GM19463 (cell line): ENCODE measurements at regions not wholly inside any gene's neighbourhood (a gene's known extent, or its start where the extent isn't known, plus 50 kb on each side); places are given as distances from the start of the nearest gene placed in this dataset.
"Not testable (repeated sequence)": the region's sequence is repeated elsewhere in the genome, so short reads cannot be mapped to it uniquely, and the experiment has no call there.

Experiments used
- ATAC-seq: cut with Tn5 transposase; IDR thresholded peaks from one replicate; pipeline ENCODE4 v1.9.1; 2021; ENCODE audit warnings: mild to moderate bottlenecking, moderate library complexity; ENCODE audit not compliant: unreplicated experiment

DNA sequence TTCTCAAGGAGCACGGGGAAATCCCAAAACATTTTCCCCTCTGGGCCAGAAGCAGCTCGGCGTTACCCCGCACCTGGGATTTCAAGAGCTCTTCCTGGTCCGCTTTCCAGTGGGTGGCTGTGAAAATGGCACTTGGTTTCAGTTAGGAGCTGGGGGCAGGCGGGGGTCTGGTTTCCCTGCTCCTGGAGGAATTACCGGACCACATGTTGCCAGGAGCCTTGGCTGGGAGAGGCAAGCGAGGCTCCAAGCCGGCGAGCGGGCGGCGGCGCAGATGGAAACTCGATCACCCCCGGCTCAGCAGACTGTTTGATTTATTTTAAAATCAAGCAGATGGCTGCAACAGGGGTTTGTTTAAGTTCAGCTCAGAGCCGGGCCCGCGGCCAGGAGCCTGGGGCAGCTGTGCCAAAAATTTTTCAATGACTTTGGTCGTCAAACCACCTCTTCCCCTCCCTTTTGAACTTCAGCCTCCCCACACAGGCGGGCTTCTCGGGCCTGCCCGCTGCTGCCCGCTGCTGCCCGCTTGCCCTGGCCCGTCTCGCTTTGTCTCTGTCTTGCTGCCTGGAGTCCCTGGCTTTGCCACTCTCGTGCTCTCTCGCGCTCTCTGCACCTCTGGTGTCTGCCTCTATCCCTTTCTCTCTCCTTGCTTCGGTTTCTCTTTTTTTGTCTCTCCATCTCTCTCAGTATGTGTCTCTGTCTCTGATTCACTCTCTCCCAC, 108.0 kb upstream of the CIBAR2 start:
- ATAC-seq, result no peak

DNA sequence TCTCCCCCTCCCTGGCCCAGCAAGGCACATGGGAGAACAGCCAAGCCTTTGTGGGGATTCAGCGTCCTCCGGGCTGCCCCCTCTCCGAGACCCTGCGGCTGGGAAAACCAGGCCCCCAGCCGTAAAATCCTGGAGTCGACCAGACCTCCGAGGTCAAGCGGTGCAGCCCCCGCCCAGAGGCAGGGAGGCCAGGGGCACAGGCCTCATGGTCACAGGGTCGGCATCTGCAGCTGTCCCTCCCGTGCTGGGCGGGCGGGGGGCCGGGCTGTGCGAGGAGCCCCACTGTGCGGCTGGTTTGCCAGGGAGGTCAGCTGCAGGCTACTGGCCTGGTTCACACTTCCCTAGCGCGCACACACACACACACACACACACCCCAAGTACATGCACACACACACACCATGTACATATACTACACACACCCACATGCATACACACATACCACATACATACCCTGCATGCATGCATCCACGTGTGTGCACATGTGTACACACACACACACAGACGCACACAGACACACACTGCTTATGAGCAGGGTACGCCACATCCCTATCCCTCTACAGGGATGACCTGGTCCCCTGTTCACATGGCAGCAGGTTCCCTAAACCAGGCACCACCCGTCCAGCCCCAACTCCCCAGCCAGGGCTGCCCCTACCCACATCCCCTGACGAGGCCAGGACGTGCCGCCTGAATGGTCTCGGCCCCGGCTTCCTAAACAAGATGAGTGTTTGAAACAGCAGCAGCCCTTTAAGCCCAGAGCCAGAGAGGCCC, 108.9 kb upstream of the CIBAR2 start:
- no peak for ATAC-seq

DNA sequence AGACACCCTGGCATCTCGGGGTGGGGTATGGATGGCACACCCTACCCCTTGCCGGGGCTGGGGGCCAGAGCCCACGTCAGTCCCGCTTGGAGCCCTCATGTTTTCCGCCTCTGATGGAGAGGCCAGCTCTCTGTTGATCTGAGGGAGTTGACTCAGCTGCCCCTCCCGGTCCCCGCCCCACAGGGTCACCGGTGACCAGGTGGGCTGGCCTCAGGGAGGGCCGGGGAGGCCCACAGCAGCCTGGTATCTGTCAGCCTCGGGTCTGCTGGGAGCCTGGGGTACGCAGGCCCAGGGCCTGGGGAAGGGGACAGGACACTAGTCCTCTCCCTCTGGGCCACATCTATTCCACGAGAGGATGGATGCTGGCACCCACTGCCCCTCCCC, 109.5 kb upstream of the CIBAR2 start:
- no peak for ATAC-seq

DNA sequence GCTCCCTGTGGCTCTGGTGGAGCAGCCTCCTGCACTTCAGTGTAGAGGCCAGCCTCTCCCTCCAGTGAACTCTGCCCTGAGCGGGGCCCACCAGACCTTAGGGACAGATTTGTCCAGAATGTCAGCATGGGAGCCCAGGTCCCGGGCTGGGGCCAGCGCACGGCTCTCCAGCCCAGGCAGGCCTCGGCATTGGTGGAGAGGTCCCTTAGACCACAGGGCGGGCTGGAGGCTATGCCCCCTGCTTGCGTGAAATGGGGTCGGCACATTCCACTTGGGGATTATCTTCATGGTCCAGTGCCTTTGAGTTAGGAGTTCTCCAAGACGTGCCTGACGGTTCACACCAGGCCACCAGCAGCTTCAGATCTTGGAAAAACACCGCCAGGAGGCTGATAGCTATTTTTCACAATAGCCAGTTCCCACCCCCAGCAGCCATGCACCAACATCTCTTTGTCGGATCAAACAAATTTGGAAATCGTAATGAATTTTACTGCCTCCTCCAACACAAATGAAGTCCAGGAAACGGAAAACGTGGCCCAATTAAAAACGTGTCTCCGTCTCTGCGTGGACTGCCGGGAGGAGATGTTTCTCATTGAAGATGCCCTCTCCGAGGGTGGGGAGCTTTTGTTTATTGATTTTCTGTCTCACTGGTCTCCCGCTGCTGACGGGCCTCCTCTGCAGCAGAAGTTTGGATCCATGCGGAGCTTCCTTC, 110.0 kb upstream of the CIBAR2 start:
- no peak for ATAC-seq

DNA sequence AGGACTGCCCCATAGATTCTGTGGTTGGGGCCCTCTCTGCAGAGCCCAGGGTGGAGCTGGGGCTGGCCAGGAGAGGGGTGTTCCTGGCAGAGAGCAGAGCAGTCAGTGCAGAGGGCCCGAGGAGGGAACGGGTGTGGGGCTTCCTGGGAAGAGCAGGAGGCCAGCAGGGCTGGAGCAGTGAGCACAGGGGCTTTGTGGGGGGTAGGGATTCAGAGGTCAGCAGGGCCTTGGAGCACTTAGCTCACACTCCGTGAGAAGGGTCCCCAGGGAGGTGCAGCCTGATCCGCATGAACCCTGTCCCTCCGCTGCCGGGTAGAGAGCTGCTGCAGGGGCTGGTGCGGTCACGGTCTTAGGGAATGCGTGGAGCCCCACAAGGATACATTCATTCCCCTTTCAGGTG, 113.0 kb upstream of the CIBAR2 start:
- no peak for ATAC-seq

DNA sequence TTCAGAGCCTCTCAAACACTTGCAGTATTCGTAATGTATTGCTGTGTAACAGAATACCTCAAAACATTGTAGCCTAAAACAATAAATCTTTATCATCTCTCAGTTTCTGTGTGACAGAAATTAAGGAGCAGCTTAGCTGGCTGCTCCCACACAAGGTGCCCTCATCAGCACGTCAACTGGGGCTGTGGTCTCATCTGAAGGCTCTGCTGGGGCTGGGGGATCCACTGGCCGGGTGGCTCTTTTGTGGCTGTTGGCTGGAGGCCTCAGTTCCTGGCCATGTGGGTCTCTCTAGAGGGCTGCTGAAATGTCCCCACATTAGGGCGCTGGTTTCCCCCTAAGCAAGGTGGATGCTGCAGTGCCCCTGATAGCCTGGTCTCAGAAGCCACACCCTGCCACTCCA, 113.4 kb upstream of the CIBAR2 start:
- no peak for ATAC-seq

DNA sequence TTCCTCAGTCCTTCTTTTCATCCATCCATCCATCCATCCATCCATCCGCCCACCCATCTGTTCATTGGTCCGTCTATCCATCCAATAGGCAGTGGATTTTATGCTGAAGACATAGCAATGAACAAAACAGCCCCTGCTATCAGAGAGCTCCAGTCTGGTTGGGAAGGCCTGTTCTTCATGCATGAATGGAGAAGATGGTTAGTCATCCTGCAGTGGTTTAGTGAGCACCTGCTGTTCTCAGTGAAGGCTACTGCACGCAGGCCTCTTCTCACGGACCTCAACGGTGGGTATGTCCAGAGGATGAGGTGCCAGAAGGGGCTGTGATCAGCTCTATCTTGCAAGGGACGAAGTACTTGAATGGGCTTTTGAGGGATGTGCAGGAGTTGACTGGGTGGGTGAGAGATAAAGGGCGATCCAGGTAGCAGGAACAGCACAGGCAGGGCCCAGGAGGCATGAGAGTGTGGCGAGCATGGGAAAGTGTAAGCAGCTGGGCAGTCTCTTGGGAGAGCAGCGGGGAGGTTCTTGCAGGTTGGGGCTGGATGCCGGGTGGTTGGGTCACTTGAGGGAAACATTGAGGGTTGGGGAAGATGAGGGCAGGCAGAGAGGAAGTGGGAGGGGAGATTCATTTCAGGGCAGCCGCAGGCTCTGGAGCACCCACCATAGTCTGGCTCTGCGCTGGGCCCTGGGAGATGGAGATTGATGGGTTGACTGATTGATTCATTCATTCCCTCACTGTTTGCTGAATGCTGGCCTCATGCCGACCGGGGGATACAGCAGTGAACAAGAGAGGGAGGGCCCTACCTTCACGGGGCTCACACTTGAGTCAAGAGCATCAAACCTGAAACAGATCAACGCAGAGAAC, 115.0 kb upstream of the CIBAR2 start:
- ATAC-seq, result peak; percentile 65

DNA sequence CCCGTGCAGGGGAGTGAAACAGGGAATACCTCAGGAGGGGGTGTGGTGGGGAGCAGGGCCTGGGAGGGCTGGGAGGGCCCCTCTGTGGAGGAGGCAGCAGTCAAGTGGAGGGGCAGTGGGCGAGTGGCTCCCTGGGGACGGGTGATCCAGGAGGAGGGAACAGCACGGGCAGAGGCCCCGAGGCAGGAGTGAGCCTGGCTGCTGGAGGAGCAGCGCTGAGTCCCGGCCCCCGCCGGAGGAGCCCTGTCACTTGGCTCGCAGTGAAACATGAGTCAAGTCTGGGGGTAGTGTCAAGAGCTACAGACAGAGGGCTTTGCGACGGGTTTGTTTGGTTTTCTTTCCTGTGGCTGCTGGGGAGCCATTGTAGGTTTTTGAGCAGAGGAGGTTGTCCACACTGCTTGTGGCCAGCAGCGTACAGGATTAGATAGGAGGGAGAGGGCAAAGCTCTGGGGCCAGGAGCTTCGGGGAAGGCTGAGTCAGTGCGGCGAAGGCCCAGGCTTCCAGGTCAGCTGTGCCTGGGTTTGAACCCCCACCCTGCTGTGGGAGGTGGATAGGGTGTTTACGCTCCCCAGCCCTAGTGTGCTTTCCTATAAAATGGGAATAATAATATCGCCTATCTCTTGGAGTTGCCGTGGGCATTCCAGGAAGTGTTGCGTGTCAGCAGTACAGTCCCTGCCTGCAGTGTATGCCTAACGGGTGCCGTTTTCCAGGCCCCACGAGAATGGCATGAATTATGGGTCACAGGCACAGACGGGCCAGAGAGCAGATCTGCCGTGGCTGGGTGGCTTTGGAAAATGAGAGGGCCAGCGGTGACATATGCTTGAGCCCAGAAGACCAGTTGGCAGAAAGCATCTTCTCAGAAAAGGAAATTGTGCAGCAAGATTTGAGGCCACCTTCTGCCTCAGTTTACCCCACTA, 115.9 kb upstream of the CIBAR2 start:
- peak; percentile 17 for ATAC-seq

DNA sequence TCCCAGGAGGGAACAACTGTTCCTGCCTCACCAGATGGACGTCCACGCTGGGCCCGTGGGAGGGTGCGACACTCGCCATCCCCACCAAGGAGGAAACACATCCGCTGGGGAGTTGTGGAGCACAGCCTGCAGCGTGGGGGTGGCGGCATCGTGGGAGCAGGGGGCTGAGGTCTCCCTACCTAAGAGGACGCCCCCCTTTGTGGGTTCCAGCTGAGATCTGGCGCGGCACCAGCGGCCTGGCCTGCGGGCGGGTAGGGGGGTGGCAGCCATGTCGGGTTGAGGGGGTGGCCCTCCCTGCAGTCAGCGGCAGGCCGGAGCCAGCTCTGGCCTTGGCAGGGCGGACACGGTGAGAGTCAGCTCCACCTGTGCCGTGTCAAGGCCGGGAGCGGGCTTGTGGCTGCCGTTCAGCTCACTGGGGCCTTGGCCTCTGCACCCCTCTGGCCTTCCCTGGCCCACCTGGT, 116.7 kb upstream of the CIBAR2 start:
- ATAC-seq, result no peak

DNA sequence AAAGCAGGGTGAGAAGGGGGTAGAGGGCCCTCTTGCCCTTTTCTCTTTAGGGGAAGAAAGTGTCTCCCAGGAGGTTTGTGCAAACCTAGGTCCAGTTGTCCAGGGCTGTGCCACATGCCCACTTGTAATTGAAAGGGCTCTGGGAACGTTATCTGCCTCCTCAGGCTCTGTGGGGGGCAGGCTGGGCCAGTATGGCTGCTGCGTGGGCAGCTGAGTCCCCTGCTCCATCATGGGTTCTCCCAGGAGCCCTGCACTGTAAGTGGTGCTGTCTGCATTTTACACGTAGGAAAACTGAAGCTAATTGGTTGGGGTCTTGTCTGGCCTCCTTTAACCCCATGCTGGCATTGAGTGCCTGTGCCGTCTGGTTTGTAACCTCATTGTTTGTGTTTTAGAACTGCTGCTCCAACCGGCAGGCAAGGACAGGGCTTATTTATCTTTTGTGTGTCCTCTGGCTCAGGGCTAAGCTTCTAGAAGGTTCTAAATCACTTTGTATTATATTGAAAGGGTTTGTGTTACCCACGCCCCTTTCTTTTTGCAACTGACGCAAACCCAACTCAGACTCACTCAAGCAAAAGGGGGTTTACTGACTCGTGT, 117.7 kb upstream of the CIBAR2 start:
- no peak for ATAC-seq

DNA sequence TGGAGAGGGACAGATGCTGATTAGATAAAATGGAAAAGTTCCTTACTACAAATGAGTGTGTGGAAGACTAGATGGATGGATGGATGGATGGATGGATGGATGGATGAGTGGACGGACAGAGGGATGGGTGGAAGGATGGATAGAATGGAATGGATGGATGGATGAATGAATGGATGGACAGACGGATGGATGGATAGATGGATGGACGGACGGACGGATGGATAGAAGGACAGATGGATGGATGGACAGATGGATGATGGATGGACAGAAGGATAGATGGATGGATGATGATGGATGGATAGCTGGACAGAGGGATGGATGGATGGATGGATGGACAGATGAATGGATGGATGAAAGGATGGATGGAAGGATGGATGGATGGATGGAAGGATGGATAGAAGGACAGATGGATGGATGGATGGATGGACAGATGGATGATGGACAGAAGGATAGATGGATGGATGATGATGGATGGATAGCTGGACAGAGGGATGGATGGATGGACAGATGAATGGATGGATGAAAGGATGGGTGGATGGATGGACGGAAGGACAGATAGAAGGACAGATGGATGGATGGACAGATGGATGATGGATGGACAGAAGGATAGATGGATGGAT, 118.6 kb upstream of the CIBAR2 start:
- not testable (repeated sequence) for ATAC-seq

DNA sequence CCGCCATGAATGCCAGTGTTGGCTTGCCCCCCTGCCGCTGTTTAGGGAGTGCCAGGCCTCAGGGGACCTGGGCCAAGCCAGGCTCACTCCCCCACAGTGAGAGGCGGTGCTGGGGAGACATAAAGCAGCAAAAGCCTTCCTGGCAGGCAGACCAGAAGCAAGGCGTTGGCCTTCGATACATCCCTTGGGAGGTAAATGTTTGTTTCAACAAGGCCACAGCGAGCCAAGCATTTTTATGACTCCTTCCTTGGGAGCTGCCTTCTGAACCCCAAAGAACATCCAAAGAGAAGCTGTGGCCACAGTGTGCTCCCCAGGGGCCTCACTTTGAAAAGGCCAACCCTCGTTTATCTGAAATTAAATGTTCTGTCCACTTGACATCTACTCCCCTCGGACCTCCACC, 119.7 kb upstream of the CIBAR2 start:
- ATAC-seq, result no peak

DNA sequence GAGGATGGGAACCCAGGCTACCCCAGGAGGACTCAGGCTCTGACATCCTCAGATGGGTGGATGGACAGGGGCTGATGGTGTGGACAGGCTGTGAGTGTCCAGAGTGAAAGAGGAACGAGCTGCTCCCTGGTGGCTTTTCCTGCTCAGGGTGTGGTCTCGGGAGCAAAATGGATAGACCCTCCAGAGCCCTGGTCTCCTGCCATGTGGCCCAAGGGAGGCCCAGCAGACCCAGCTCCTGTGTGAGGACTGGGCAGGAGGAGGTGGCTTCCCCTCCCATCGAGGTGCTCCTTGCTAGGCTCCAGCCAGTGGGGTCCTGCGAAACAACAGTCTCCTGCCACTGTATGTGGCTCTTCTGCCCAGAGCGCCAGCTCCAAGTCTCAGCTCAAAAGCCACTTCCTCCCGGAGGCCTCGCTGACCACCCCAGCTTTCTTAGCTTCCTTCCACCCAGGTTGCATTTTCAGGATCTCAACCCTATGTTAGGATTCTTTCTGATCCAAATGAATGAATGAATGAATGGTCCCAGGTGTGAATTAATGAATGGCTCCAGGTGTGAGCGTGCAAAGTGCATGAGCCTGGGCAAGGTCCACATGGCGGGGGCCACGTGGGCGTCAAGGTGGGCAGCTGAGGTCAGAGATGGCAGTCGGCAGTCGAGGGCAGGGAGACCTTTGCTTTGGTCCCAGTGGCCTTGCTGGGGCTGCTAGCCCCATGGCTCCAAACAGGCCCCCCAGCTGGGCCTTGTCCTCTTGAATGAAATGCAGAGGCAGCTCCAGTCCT, 120.3 kb upstream of the CIBAR2 start:
- no peak for ATAC-seq

DNA sequence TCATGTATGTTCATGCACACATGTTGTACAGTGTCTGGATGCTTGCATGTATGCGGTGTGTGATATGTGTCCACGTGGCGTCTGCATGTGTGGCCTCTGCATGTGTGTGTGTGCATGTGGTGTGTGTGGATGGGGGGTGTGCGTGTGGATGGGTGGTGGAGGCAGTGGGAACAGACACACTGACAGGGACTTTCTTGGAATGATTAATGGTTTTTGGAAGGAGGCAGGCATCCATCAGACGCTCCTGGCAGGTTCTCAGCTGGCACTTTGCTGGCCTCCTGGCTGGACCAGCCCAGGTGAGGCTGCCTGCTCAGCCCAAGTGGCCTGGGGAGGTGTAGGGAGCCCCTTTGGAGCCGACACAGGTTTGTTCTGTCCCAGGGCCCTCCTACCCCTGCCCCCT, 121.2 kb upstream of the CIBAR2 start:
- no peak for ATAC-seq

DNA sequence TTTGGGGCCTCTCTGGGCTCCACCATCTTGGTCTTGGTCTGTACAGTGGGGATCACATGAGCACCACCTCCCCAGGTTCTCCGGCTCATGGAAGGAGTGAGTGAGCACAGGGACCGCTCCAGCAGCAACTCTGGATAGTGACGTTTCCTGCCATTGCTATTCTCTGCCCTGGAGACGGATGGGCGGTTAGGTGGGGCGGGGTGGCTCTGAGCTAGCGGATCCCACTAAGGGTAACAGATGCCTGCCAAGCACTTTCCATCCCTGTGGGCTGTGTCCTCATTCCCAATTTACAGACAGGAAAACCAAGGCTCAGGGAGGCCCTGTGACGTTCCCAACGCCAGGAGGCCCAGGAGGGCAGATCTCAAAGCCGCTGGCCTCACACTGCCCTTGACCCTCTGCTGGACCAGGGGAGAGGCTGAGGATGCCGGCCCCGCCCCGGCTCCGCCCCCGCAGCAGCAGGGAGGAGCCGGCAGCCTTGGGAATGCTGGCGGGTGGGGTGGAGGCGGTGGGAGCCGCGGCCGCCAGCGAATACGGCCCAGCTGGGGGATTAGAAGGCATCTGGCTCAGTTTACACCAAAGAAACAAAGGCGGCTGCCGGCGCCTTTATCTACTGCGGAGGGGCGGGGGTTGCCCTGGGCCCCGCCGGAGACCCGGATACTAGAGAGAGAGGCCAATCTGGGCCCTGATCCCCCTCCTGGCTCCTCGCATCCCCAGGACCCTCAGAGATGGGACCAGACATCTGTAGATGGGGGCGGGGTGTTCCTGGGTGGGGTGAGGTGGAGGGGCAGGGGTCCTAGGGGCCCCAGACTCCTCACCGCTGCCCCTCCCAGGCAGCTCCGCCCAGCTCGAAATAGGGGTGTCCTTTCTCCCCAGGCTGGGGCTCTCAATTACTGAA, 122.3 kb upstream of the CIBAR2 start:
- no peak for ATAC-seq

DNA sequence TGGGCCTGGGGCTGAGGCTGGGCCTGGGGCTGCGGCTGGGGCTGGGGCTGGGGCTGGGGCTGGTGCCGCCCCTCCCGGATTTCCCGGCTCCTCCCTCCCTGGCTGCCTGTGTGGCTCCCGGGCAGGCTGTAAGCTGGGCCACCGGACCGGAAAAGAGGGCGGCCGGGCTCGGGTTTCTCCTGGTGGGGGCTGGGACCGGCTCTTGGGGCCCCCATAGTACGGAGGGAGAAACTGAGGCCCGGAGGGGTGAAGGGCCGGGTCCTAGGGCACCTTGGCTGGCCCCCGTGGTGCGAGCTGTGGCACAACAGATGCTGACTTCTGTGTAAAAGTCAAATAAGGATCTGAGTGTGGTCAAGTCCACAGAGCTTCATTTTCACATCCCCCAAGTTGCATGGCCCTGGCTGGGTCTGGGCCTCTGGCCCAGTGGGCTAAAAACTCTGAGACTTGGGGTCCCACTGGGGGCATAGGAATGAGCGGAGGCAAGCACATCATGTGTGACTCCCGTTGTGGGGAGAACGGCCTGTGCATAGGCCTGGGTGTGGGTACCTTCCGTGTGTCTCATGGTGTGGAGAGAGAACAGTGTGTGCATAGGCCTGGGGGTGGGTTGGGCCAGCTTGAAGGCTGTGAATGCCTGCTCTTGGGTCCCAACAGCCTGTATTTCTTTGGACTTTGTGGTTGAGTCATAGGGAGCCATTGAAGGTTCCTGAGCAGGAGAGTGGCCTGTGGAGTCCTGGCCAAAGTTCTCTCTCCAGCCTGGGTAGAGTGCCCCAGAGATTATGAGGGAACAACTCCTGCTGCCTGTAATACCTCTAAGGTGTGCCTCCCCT, 123.9 kb upstream of the CIBAR2 start:
- no peak for ATAC-seq

DNA sequence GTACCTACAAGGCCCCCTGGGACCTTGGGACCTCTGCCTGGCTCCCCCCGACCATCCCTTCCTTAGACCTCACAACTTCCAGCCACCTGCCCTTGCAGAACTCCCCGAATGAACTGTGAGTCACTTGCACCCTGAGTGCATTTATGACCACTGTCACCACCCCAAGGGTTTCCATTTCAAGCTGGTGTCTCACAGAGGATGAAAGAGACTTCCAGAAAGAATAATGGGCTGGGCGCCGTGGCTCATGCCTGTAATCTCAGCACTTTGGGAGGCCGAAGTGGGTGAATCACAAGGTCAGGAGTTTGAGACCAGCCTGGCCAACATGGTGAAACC, 124.5 kb upstream of the CIBAR2 start:
- no peak for ATAC-seq
